ENCODE measurements at regions not wholly inside any gene's neighbourhood (a gene's known extent, or its start where the extent isn't known, plus 50 kb on each side); places are given as distances from the start of the nearest gene placed in this dataset.

- no peak for DNase-seq (ENCODE audit: extremely low spot score, unreplicated experiment)
- Mint-ChIP-seq H3K4me3 (no peak overlapping the region), H3K27me3 (peaks cover 9% of the 10 kb centered on the region), H3K36me3 (no peaks in the 10 kb centered on the region), H3K4me1 (ENCODE audit: unreplicated experiment) (peaks cover 13% of the 10 kb centered on the region), H3K9me3 (no peaks in the 10 kb centered on the region), H3K27ac (no peak overlapping the region)
- TF ChIP-seq CTCF (conservative IDR thresholded peaks at IDR 0.05), result no peak
Measured at GRCh38 chr11:15641271-15642045, 526.7 kb downstream of the INSC start.

- Mint-ChIP-seq H3K27me3 (peaks cover 9% of the 10 kb centered on the region), H3K9me3 (no peaks in the 10 kb centered on the region), H3K36me3 (no peaks in the 10 kb centered on the region), H3K4me3 (no peak overlapping the region), H3K27ac (no peak overlapping the region), H3K4me1 (ENCODE audit: unreplicated experiment) (peaks cover 13% of the 10 kb centered on the region)
- no peak for TF ChIP-seq CTCF (conservative IDR thresholded peaks at IDR 0.05)
- DNase-seq (ENCODE audit: extremely low spot score, unreplicated experiment), result no peak
Measured at GRCh38 chr11:15645201-15645600, 530.5 kb downstream of the INSC start.

- Mint-ChIP-seq H3K4me1 (ENCODE audit: unreplicated experiment) (peaks cover 23% of the 10 kb centered on the region), H3K27ac (no peak overlapping the region), H3K4me3 (no peak overlapping the region), H3K27me3 (peaks cover 7% of the 10 kb centered on the region), H3K9me3 (no peaks in the 10 kb centered on the region), H3K36me3 (no peaks in the 10 kb centered on the region)
- TF ChIP-seq CTCF (conservative IDR thresholded peaks at IDR 0.05), result no peak
- no peak for DNase-seq (ENCODE audit: extremely low spot score, unreplicated experiment)
Measured at GRCh38 chr11:15649371-15650104, 534.8 kb downstream of the INSC start.

DNA sequence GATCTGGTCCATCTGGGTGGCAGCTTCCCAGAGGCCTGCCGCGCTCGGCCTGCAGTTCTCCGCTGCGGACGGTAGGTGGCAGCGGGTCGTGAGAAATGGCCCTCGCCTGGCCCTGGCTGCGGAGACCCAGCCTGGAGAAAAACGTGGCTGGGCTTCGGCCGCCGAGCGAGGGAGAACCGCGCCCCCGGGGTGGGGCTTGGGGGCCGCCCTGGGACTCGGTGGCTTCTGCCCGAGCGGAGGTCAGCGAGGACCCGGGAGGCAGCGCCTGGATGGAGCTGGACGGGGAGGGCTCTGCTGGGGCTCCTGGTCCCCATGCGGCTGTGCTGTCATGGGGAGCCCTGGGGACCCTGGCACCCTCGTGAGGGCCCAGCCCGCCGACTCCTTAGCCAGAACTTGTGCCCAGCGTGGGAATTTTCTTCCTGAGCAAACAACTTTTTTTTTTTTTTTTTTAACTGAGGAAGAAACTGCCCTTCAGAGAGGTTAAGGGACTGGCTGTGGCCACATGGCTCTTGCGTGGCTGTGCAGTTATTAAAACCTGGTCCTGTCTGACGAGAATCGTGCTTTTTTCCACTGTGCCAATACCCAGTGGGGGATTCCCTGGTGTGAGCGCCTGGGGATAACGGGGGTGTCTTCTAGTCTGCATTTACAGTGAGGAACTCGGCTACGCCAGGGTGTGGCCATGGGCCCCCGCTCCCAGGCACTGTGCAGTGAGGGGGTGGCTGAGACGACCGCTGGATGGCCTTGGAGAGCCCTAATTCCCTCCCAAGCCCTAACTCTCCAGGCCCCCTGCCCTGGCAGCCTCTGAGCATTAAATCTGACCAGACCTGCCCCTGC, 535.6 kb downstream of the INSC start:
- peak; percentile 97 for DNase-seq (ENCODE audit: extremely low spot score, unreplicated experiment)
- Mint-ChIP-seq H3K4me3 (peak overlapping the region; percentile 64), H3K27ac (no peak overlapping the region)

More for the DNA sequence above, 535.6 kb downstream of the INSC start:
- no peaks in the 10 kb centered on the region for H3K9me3 Mint-ChIP-seq
- peaks cover 7% of the 10 kb centered on the region for H3K27me3 Mint-ChIP-seq
- H3K36me3 Mint-ChIP-seq, result no peaks in the 10 kb centered on the region
- H3K4me1 Mint-ChIP-seq (ENCODE audit: unreplicated experiment), result peaks cover 19% of the 10 kb centered on the region
- peak; percentile 98 for TF ChIP-seq CTCF (conservative IDR thresholded peaks at IDR 0.05)

Data from type B pancreatic cell (in vitro differentiated cells).